CD4-positive, CD25-positive, alpha-beta regulatory T cell (primary cell): ENCODE measurements at regions not wholly inside any gene's neighbourhood (a gene's known extent, or its start where the extent isn't known, plus 50 kb on each side); places are given as distances from the start of the nearest gene placed in this dataset.
"Not testable (repeated sequence)": the region's sequence is repeated elsewhere in the genome, so short reads cannot be mapped to it uniquely, and the experiment has no call there.

Experiments
- ATAC-seq, 2 donors: fragments of 150-1000 bp; cut with Tn5 transposase; one replicate each; pipeline ENCODE4 v1.10.0; 2021; ENCODE audit warnings: low read depth in 2 of 2, moderate number of reproducible peaks in 2 of 2, moderate library complexity in 1 of 2
- DNase-seq, 3 donors: peaks; one replicate each; pipeline versions ENCODE4 v3.0.0 to v3.0.0-alpha.2; 2012 to 2022; ENCODE audit warnings: mixed read lengths in 1 of 3
- H3K27ac ChIP-seq: one replicate; pipeline ENCODE4 v1.7.0; 2013; ENCODE audit warnings: mild to moderate bottlenecking, low read length; ENCODE audit not compliant: insufficient read depth, poor library complexity, severe bottlenecking
- H3K27me3 ChIP-seq: one replicate; pipeline ENCODE4 v1.7.0; 2013; ENCODE audit warnings: low read length; ENCODE audit not compliant: control insufficient read depth, insufficient read depth
- H3K36me3 ChIP-seq: one replicate; pipeline ENCODE4 v1.7.0; 2013; ENCODE audit warnings: mild to moderate bottlenecking, low read length, moderate library complexity; ENCODE audit not compliant: control insufficient read depth, insufficient read depth
- H3K4me1 ChIP-seq: 2 replicates; pipeline ENCODE4 v1.7.0; 2013; ENCODE audit warnings: mild to moderate bottlenecking, low read length; ENCODE audit not compliant: insufficient read depth, control insufficient read depth, poor library complexity, severe bottlenecking
- H3K4me3 ChIP-seq: one replicate; pipeline ENCODE4 v1.7.0; 2013; ENCODE audit warnings: low read depth, mild to moderate bottlenecking, low read length, moderate library complexity
- H3K9me3 ChIP-seq, 2 experiments: 1 replicate in 1 of 2; 2 replicates in 1 of 2; pipeline ENCODE4 v1.7.0; 2013; ENCODE audit warnings: low read length in 2 of 2, mild to moderate bottlenecking in 1 of 2, moderate library complexity in 1 of 2; ENCODE audit not compliant: control insufficient read depth in 2 of 2
- H3K27ac Mint-ChIP-seq, 3 donors: one replicate each; pipeline ENCODE4 v1.8.0; 2020 to 2022; ENCODE audit warnings: mild to moderate bottlenecking in 3 of 3, mixed read lengths in 3 of 3, moderate library complexity in 2 of 3
- H3K27me3 Mint-ChIP-seq: one replicate; pipeline ENCODE4 v1.8.0; 2022; ENCODE audit warnings: mild to moderate bottlenecking, mixed read lengths
- H3K36me3 Mint-ChIP-seq: one replicate; pipeline ENCODE4 v1.8.0; 2020; ENCODE audit warnings: mixed read lengths
- H3K4me1 Mint-ChIP-seq, 4 donors: one replicate each; pipeline ENCODE4 v1.8.0; 2020 to 2022; ENCODE audit warnings: mixed read lengths in 4 of 4, mild to moderate bottlenecking in 1 of 4
- H3K4me3 Mint-ChIP-seq, 4 donors: one replicate each; pipeline ENCODE4 v1.8.0; 2020 to 2022; ENCODE audit warnings: mild to moderate bottlenecking in 4 of 4, mixed read lengths in 4 of 4, moderate library complexity in 3 of 4
- H3K9me3 Mint-ChIP-seq, 7 donors: one replicate each; pipeline ENCODE4 v1.8.0; 2020 to 2022; ENCODE audit warnings: mixed read lengths in 7 of 7, mild to moderate bottlenecking in 3 of 7, moderate library complexity in 2 of 7

- not testable (repeated sequence) for H3K4me3 ChIP-seq, H3K27ac Mint-ChIP-seq, H3K36me3 ChIP-seq, H3K27ac ChIP-seq, H3K27me3 ChIP-seq, H3K4me1 Mint-ChIP-seq, H3K4me1 ChIP-seq, H3K27me3 Mint-ChIP-seq, H3K4me3 Mint-ChIP-seq, ATAC-seq
- peak in 2 of 3 donors; percentile 50 to 51 for DNase-seq
- H3K9me3 ChIP-seq = peaks cover 11 to 17% of the 10 kb centered on the region in 2 experiments
- Mint-ChIP-seq H3K9me3 (peaks cover 5 to 28% (median 17%) of the 10 kb centered on the region in 7 donors), H3K36me3 (peaks cover 10% of the 10 kb centered on the region)
These were observed 234.9 kb downstream of the SHCBP1 start for GRCh38 chr16:46386110-46386771.

DNA sequence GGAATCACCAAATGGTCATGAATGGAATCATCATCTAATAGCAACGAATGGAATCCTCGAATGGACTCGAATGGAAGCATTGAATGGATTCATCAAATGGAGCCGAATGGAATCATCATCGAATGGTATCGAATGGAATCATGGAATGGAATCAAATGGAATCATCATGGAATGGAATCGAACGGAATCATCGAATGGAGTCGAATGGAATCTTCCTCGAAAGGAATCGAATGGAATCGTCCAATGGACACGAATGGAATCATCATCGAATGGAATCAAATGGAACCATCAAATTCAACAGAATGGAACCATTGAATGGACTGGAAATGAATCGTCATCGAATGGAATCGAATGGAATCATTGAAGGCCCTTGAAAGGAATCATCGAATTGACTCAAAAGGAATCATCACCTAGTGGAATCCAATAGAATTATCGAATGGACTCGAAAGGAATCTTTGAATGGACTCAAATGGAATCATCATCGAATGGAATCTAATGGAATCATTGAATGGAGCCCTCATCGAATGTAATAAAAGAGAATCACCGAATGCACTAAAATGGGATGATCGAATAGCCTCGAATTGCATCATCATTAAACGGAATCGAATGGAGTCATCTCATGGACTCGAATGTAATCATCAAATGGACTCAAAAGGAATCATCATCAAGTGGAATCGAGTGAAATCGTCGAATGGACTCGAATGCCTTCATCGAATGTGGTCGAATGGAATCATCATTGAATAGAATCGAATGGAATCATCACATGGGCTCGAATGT, 236.7 kb downstream of the SHCBP1 start:
- not testable (repeated sequence) for H3K36me3 Mint-ChIP-seq, H3K36me3 ChIP-seq, H3K4me1 ChIP-seq, ATAC-seq, H3K4me1 Mint-ChIP-seq, H3K27me3 Mint-ChIP-seq, H3K27ac ChIP-seq, H3K27ac Mint-ChIP-seq, H3K27me3 ChIP-seq, H3K4me3 ChIP-seq, H3K4me3 Mint-ChIP-seq
- H3K9me3 ChIP-seq = peaks cover 8 to 16% of the 10 kb centered on the region in 2 experiments
- peak in 2 of 3 donors; percentile 25 to 45 for DNase-seq
- peaks cover 3 to 29% (median 15%) of the 10 kb centered on the region in 7 donors for H3K9me3 Mint-ChIP-seq

DNA sequence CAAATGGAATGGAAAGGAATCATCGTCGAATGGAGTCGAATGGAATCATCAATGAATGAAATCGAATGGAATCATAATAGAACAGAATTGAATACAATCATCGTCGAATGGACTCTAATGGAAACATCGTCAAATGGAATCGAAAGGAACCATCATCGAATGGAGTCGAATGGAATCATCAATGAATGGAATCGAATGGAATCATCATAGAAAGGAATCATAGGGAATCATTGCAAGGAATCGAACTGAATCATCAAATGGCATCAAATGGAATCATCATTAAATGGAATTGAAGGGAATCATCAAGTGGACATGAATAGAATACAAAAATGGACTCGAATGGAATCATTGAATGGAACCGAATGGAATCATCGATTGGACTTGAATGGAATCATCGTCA, 237.6 kb downstream of the SHCBP1 start:
- not testable (repeated sequence) for H3K27me3 ChIP-seq, H3K27me3 Mint-ChIP-seq, ATAC-seq, DNase-seq, H3K4me1 Mint-ChIP-seq, H3K27ac ChIP-seq, H3K4me1 ChIP-seq, H3K4me3 ChIP-seq, H3K36me3 ChIP-seq, H3K27ac Mint-ChIP-seq, H3K36me3 Mint-ChIP-seq, H3K4me3 Mint-ChIP-seq
- peaks cover 3 to 29% (median 15%) of the 10 kb centered on the region in 7 donors for H3K9me3 Mint-ChIP-seq
- peaks cover 5 to 13% of the 10 kb centered on the region in 2 experiments for H3K9me3 ChIP-seq

GRCh38 chr16:46382791-46383541, 238.2 kb downstream of the SHCBP1 start:
- not testable (repeated sequence) for H3K4me3 ChIP-seq, DNase-seq, H3K4me1 ChIP-seq, H3K27ac Mint-ChIP-seq, H3K27me3 Mint-ChIP-seq, ATAC-seq, H3K4me1 Mint-ChIP-seq, H3K27me3 ChIP-seq, H3K27ac ChIP-seq, H3K36me3 Mint-ChIP-seq, H3K36me3 ChIP-seq, H3K4me3 Mint-ChIP-seq
- peaks cover 5 to 13% of the 10 kb centered on the region in 2 experiments for H3K9me3 ChIP-seq
- peaks cover 3 to 28% (median 14%) of the 10 kb centered on the region in 7 donors for H3K9me3 Mint-ChIP-seq

- H3K9me3 Mint-ChIP-seq = peaks cover 1 to 21% (median 8%) of the 10 kb centered on the region in 7 donors
- not testable (repeated sequence) for H3K36me3 Mint-ChIP-seq, DNase-seq, H3K4me3 Mint-ChIP-seq, H3K4me1 Mint-ChIP-seq, H3K27ac ChIP-seq, H3K36me3 ChIP-seq, H3K9me3 ChIP-seq, H3K4me1 ChIP-seq, H3K27me3 ChIP-seq, H3K27me3 Mint-ChIP-seq, H3K27ac Mint-ChIP-seq, ATAC-seq, H3K4me3 ChIP-seq
These were observed 239.1 kb downstream of the SHCBP1 start for GRCh38 chr16:46382079-46382478.

GRCh38 chr16:46381344-46381743, 239.8 kb downstream of the SHCBP1 start:
- not testable (repeated sequence) for H3K4me1 Mint-ChIP-seq, H3K36me3 ChIP-seq, H3K27me3 Mint-ChIP-seq, H3K4me1 ChIP-seq, H3K27ac Mint-ChIP-seq, H3K27me3 ChIP-seq, H3K9me3 ChIP-seq, H3K4me3 ChIP-seq, H3K4me3 Mint-ChIP-seq, H3K36me3 Mint-ChIP-seq, ATAC-seq, H3K27ac ChIP-seq, DNase-seq
- H3K9me3 Mint-ChIP-seq = peaks cover 1 to 17% (median 5%) of the 10 kb centered on the region in 7 donors
